OCI-LY3 (cell line): ENCODE measurements at regions not wholly inside any gene's neighbourhood (a gene's known extent, or its start where the extent isn't known, plus 50 kb on each side); places are given as distances from the start of the nearest gene placed in this dataset.

Source experiments
- H2AFZ ChIP-seq: fragments of 200-600, 300-600 bp; shearing (Covaris generic); 2 replicates; pipeline ENCODE4 v1.6.0; 2014; ENCODE audit warnings: antibody characterized with exemption, low read depth, low read length
- H3K27ac ChIP-seq: fragments of 200-600, 300-600 bp; sonication (generic); 2 replicates; pipeline ENCODE4 v1.5.1; 2014; ENCODE audit warnings: mild to moderate bottlenecking, low read length, moderate library complexity, mixed read lengths
- H3K27me3 ChIP-seq: fragments of 200-600, 300-600 bp; sonication (generic); 2 replicates; pipeline ENCODE4 v1.6.1; 2014; ENCODE audit warnings: low read depth, low read length, mixed read lengths
- H3K36me3 ChIP-seq: fragments of 200-600, 300-600 bp; sonication (generic); replicated peaks from 2 replicates; pipeline ENCODE3; 2014; ENCODE audit warnings: low read depth, low read length, mixed read lengths
- H3K4me1 ChIP-seq: fragments of 300-600, 200-600 bp; sonication (generic); 2 replicates; pipeline ENCODE4 v1.6.1; 2014; ENCODE audit warnings: low read length, mixed read lengths
- H3K4me2 ChIP-seq: fragments of 200-600, 300-600 bp; sonication (generic); 2 replicates; pipeline ENCODE4 v1.6.1; 2014; ENCODE audit warnings: low read length, mixed read lengths
- H3K4me3 ChIP-seq: fragments of 300-600, 200-600 bp; sonication (generic); 2 replicates; pipeline ENCODE4 v1.5.1; 2014; ENCODE audit warnings: antibody characterized with exemption, mild to moderate bottlenecking, low read length, moderate library complexity
- H3K79me2 ChIP-seq: fragments of 300-600, 200-600 bp; shearing (Covaris generic); 2 replicates; pipeline ENCODE4 v1.6.1; 2014; ENCODE audit warnings: mild to moderate bottlenecking, low read length, mixed read lengths
- H3K9ac ChIP-seq: fragments of 300-600, 200-600 bp; shearing (Covaris generic); 2 replicates; pipeline ENCODE4 v1.6.0; 2014; ENCODE audit warnings: mild to moderate bottlenecking, low read length, moderate library complexity
- H3K9me3 ChIP-seq: fragments of 200-600, 300-600 bp; shearing (Covaris generic); 2 replicates; pipeline ENCODE4 v1.6.1; 2014; ENCODE audit warnings: low read length, mixed read lengths; ENCODE audit not compliant: insufficient read depth
- H4K20me1 ChIP-seq: fragments of 200-600, 300-600 bp; sonication (generic); 2 replicates; pipeline ENCODE4 v1.6.1; 2016; ENCODE audit warnings: low read length, mixed read lengths; ENCODE audit not compliant: insufficient read depth
- EZH2phosphoT487 ChIP-seq: fragments of 200-600 bp; shearing (Covaris generic); IDR thresholded peaks from 2 replicates; pipeline ENCODE4 v1.6.1; 2018; ENCODE audit warnings: antibody characterized with exemption, mixed run types, low read depth
- TF ChIP-seq, protein P1 (sequence below): fragments of 200-600, 300-600 bp; sonication (generic); IDR thresholded peaks from 2 replicates; pipeline ENCODE4 v1.5.1; 2014; ENCODE audit warnings: antibody characterized with exemption, low read length, low read depth

DNA sequence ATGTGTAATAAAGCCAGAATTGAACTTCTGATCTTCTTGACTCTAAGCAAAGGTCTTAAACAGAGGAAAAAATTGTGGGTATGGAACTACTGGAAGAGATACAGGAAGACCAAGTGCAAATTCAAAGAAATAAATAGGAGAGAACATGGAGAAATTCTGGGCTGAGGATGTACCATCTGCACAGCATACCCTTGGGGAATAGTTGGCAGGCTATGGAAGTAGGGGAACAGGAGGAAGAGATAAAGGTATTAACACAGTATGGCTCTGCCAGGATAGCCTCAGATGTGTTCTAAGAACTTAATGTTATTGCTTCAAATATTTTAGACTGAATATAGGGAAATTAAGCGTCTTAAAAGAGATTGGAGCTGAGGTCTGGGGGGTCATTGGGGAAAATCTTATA lies 485.4 kb downstream of the CNTN3 start:
- no peaks in the 10 kb centered on the region for H3K79me2 ChIP-seq
- H3K4me3 ChIP-seq, result no peak overlapping the region
- H3K4me2 ChIP-seq, result no peak overlapping the region
- H3K9ac ChIP-seq, result no peak overlapping the region
- no peaks in the 10 kb centered on the region for H4K20me1 ChIP-seq
- no peak overlapping the region for H2AFZ ChIP-seq
- no peak overlapping the region for H3K27ac ChIP-seq
- H3K27me3 ChIP-seq, result no peaks in the 10 kb centered on the region
- no peaks in the 10 kb centered on the region for H3K9me3 ChIP-seq
- no peaks in the 10 kb centered on the region for H3K36me3 ChIP-seq
- no peak for TF ChIP-seq EZH2phosphoT487
- TF ChIP-seq, protein P1, sequence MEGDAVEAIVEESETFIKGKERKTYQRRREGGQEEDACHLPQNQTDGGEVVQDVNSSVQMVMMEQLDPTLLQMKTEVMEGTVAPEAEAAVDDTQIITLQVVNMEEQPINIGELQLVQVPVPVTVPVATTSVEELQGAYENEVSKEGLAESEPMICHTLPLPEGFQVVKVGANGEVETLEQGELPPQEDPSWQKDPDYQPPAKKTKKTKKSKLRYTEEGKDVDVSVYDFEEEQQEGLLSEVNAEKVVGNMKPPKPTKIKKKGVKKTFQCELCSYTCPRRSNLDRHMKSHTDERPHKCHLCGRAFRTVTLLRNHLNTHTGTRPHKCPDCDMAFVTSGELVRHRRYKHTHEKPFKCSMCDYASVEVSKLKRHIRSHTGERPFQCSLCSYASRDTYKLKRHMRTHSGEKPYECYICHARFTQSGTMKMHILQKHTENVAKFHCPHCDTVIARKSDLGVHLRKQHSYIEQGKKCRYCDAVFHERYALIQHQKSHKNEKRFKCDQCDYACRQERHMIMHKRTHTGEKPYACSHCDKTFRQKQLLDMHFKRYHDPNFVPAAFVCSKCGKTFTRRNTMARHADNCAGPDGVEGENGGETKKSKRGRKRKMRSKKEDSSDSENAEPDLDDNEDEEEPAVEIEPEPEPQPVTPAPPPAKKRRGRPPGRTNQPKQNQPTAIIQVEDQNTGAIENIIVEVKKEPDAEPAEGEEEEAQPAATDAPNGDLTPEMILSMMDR, result no peak
- H3K4me1 ChIP-seq, result no peaks in the 10 kb centered on the region

- Histone ChIP-seq H3K27ac (no peak overlapping the region), H3K79me2 (no peaks in the 10 kb centered on the region), H3K9me3 (no peaks in the 10 kb centered on the region), H4K20me1 (no peaks in the 10 kb centered on the region), H3K4me1 (no peaks in the 10 kb centered on the region), H3K4me3 (no peak overlapping the region), H3K36me3 (no peaks in the 10 kb centered on the region), H3K9ac (no peak overlapping the region), H2AFZ (no peak overlapping the region), H3K27me3 (no peaks in the 10 kb centered on the region), H3K4me2 (no peak overlapping the region)
- TF ChIP-seq, protein P1, result no peak
- TF ChIP-seq EZH2phosphoT487, result no peak
Observed at GRCh38 chr3:74127256-74127655, 487.2 kb downstream of the CNTN3 start.

DNA sequence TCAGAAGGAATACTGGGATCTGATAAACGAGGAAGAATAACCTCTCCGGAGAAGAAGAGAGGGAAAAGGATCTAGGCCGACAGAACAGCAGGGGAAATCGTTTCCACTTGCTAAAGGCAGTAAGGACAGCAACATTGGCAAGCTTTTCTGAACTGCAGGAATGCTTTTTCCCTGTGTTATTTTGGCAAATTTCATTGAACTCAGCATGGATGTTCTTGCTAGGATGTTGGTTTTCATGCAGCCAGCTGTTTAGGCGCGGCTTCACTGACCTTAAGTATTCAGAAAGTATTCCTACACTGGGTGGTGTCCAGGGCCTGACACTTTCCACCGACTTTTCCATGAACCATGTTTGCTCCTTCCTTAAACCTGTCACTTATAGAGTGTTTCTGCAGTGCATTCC lies 489.7 kb downstream of the CNTN3 start:
- no peak for TF ChIP-seq EZH2phosphoT487
- Histone ChIP-seq H3K27me3 (no peaks in the 10 kb centered on the region), H3K79me2 (no peaks in the 10 kb centered on the region), H3K9ac (no peak overlapping the region), H3K27ac (no peak overlapping the region), H4K20me1 (no peaks in the 10 kb centered on the region), H2AFZ (no peak overlapping the region), H3K4me2 (no peak overlapping the region), H3K9me3 (no peaks in the 10 kb centered on the region), H3K4me3 (no peak overlapping the region), H3K4me1 (no peaks in the 10 kb centered on the region), H3K36me3 (no peaks in the 10 kb centered on the region)

DNA sequence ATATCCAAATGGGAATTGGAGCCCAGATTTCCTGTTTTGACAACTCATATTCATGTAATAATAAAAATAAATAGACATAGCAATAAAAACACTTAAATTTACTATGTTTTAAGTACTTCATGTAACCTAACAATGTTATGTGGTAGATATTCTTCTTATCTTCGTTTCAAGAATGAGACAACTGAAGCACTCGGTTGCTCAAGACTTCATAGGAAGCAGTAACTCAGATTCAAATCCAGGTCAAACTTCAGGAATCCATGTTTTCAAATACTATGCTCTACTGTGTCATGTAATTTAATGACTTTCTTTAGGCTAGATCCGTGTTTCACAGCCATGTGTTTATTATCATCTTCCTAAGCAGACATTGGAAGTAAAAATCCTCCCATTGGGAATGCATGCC lies 492.2 kb downstream of the CNTN3 start:
- no peaks in the 10 kb centered on the region for H3K36me3 ChIP-seq
- H4K20me1 ChIP-seq, result no peaks in the 10 kb centered on the region
- no peak overlapping the region for H2AFZ ChIP-seq
- H3K4me3 ChIP-seq, result no peak overlapping the region
- H3K4me2 ChIP-seq, result no peak overlapping the region
- TF ChIP-seq, protein P1, result no peak
- TF ChIP-seq EZH2phosphoT487, result no peak
- H3K9ac ChIP-seq, result no peak overlapping the region
- H3K27ac ChIP-seq, result no peak overlapping the region
- no peaks in the 10 kb centered on the region for H3K9me3 ChIP-seq
- no peaks in the 10 kb centered on the region for H3K27me3 ChIP-seq
- H3K79me2 ChIP-seq, result no peaks in the 10 kb centered on the region
- no peaks in the 10 kb centered on the region for H3K4me1 ChIP-seq

DNA sequence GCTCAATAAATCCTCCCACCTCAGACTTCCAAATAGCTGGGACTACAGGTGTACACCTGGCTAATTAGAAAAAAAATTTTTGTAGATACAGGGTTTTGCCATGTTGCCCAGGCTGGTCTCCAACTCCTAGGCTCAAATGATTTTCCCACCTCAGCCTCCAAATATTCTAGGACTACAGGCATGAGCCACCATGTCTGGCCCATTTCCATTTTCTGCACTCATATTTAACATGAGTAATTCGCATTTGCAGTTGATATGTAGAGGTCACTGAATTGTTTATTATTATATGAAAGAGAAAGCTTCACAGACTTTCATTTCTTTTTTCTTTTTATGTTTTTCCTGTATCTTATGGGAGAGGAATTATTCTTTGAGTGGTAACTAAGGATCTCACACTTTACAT lies 492.7 kb downstream of the CNTN3 start:
- no peak overlapping the region for H3K9ac ChIP-seq
- H3K4me1 ChIP-seq, result no peaks in the 10 kb centered on the region
- H3K4me2 ChIP-seq, result no peak overlapping the region
- no peaks in the 10 kb centered on the region for H3K9me3 ChIP-seq
- H3K27me3 ChIP-seq, result no peaks in the 10 kb centered on the region
- no peaks in the 10 kb centered on the region for H3K79me2 ChIP-seq
- no peak for TF ChIP-seq EZH2phosphoT487
- TF ChIP-seq, protein P1, result no peak
- no peak overlapping the region for H2AFZ ChIP-seq
- H4K20me1 ChIP-seq, result no peaks in the 10 kb centered on the region
- no peak overlapping the region for H3K27ac ChIP-seq
- no peaks in the 10 kb centered on the region for H3K36me3 ChIP-seq
- H3K4me3 ChIP-seq, result no peak overlapping the region
